AG10803 (cell line): ENCODE measurements at regions not wholly inside any gene's neighbourhood (a gene's known extent, or its start where the extent isn't known, plus 50 kb on each side); places are given as distances from the start of the nearest gene placed in this dataset.

Source experiments
- DNase-seq: peaks from one replicate; pipeline ENCODE4 v3.0.0; 2010; ENCODE audit warnings: low read depth
- H3K4me3 ChIP-seq: 2 replicates; pipeline ENCODE4 v1.5.1; 2011; ENCODE audit warnings: mild to moderate bottlenecking, low read length, control low read depth
- TF ChIP-seq, protein P1 (sequence below): conservative IDR thresholded peaks from 2 replicates; pipeline ENCODE4 v1.5.1; 2011; ENCODE audit warnings: mild to moderate bottlenecking, low read length, control low read depth, inconsistent platforms

DNA sequence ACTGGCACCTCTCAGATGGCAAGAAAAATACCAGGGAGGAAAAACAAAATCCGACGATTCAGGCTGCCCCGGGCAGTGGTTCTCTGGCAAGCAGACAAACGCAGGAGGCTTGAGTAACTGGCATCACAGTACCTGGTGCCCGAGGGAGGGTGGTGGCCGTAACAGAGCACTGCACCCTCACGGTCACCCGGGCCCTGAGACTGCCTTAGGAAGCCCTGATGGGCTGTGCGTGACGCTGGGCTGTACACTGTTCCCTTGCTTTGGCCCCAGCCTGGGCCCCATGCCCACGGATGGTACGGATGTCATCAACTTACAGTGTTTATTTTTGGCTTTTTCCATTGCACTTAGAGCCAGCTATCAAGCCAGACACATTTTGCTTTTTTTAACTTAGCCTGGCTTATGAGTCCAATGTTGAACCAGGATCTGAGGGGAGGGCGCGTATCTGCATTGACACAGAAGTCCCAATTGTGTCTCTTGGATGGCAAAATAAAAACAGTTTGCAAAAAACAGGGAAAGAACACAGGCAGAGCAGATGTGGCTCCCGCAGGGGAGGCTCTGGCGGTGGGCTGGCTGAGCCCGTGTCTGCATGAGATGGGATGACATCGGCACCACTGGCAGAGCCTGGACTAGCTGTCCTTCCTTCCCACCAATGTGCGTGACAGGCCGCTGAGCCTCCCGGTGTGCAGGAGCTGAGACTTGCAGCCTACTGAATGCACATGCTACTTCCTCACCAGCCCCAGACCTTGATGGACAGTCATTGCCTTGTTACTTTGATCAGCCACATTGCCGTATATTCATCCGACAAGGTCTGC, 287.7 kb downstream of the FOXL1 start:
- TF ChIP-seq, protein P1, sequence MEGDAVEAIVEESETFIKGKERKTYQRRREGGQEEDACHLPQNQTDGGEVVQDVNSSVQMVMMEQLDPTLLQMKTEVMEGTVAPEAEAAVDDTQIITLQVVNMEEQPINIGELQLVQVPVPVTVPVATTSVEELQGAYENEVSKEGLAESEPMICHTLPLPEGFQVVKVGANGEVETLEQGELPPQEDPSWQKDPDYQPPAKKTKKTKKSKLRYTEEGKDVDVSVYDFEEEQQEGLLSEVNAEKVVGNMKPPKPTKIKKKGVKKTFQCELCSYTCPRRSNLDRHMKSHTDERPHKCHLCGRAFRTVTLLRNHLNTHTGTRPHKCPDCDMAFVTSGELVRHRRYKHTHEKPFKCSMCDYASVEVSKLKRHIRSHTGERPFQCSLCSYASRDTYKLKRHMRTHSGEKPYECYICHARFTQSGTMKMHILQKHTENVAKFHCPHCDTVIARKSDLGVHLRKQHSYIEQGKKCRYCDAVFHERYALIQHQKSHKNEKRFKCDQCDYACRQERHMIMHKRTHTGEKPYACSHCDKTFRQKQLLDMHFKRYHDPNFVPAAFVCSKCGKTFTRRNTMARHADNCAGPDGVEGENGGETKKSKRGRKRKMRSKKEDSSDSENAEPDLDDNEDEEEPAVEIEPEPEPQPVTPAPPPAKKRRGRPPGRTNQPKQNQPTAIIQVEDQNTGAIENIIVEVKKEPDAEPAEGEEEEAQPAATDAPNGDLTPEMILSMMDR, result no peak
- peak; percentile 28 for DNase-seq
- no peak overlapping the region for H3K4me3 ChIP-seq

DNA sequence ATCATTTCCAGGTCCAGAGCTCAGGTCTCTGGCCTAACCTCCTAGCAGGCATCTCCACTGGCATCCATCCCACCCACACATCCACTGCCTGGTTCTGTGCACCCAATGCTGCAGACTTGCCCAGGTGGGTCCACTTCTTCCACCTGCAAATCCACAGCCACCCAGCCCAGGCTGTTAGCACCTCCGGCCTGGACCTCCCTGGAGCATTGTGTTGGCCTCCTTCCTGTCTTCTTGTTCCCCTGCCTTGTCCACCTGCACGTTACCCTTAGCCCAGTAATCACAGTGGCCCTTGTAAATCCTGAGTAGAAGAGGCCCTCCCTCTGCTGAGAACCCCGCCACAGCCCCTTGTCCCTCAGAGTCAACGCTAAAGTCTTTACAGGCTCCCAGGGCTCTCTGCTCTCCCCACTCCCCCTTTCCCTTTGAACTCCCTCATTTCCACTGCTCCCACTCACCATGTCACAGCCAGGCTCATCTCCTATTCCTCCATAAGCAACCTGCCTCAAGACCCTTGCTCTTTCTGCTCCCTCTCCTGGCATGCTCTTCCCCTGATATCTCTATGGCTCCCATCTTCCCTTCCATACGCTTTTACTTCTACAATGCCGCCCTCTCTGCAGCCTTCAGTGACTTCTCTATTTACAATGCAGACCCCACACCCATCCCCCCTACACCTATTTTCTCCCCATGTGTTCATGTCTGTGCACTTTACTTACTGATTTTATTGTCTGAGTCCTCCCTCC, 288.8 kb downstream of the FOXL1 start:
- TF ChIP-seq, protein P1, result no peak
- DNase-seq, result no peak
- no peak overlapping the region for H3K4me3 ChIP-seq

DNA sequence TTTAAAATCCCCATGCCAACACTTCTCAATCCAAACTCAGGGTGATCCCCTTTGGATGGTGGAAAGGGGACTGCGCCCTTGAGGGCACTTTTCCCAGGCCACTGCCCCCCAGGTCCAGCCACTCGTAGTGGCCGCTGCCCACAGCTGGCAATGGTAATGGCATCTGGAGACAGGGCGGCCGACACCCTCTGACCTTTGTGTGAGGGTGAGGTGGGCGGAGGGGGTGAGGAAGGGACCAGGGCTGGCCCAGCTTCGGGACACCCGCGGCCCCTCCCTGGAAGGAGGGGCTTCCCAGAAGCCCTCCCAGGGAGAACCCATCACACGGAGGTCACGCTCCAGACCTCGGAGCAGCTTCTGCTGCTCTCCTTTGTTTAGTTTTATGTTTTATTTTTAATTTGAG, 289.7 kb downstream of the FOXL1 start:
- no peak overlapping the region for H3K4me3 ChIP-seq
- no peak for DNase-seq
- TF ChIP-seq, protein P1, result no peak

DNA sequence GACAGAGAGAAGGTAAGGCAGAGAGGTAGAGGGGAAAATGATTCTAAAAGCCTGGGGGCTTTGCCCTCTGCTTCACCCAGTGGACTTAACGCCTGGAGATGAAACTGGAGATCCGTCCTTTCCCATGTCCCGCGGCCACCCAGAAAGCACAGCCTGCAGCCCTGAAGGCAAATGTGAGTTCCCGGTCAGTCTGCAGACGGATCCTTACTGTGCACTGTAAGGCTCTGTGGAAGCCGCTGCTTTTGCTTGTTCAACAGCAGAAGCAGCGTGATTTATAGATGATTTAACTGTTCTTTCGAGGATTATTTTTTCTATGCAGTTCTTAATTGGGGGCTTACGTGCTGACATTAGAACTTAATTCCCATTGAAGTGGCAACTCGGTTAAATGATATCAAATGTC, 290.4 kb downstream of the FOXL1 start:
- no peak for DNase-seq
- no peak overlapping the region for H3K4me3 ChIP-seq
- TF ChIP-seq, protein P1, result no peak

DNA sequence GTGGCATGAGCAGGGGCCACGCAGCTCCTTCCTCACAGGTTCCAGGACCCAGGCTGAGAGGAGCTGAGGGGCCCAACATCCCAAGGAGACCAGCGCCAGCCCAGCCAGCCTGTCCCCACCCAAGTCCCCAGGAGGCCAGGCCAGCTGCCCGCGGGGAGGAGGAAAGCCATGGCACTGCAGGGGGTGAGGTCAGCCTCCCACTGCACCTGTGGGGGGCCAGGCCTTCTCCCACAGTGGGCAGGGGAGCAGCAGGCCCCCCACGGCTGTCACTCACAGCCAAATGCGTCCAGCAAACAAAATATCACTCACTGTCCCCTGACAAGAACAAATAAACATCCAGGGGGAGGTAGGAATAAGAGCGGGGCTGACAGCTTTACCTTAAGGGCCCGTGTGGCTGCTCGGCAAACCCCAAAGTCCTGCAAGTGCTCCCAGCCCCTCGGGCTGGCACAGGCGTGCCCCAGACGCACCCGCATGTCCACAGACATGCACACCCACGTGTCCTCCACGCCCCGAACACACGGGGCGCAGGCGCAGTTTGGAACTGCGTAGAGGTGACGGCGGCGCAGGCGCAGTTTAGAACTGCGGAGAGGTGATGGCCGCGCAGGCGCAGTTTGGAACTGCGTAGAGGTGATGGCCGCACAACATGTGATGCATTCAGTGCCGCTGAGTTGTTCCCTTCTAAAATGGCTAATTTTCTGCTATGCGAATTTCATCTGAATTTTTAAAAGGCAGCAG, 291.1 kb downstream of the FOXL1 start:
- no peak overlapping the region for H3K4me3 ChIP-seq
- TF ChIP-seq, protein P1, result no peak
- no peak for DNase-seq

DNA sequence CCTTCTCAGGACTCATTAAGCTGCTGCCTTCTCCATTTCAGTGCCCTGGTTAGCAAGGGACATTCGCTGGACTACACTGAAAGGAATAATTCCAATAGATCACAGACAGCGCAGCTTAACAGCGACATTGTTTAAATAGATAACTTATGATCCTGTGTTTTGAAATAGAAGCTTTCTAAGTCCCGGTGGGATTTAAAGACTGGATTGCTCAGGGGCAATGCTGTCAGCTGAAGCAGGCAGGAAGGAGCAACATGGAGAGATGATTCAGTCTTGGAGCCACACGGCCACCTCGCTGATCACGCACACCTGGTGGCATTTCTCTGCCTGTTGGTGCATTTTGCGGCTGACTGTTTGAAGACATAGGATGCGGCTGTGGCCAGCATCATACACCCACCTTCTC, 292.0 kb downstream of the FOXL1 start:
- H3K4me3 ChIP-seq, result no peak overlapping the region
- TF ChIP-seq, protein P1, result no peak
- no peak for DNase-seq
